B cell (primary cell): ENCODE measurements at regions not wholly inside any gene's neighbourhood (a gene's known extent, or its start where the extent isn't known, plus 50 kb on each side); places are given as distances from the start of the nearest gene placed in this dataset.

Experiments used
- ATAC-seq: fragments of 200-7000 bp; cut with Tn5 transposase; one replicate; pipeline ENCODE4 v1.10.0; 2021; ENCODE audit warnings: low read depth, mild to moderate bottlenecking, moderate number of reproducible peaks, moderate library complexity
- CTCF ChIA-PET: fragments of 350-600 bp; sonication (Branson Sonifier 250); formaldehyde crosslinking; loops from one replicate; lab custom pipeline; 2021; ENCODE audit warnings: antibody characterized with exemption, inconsistent platforms; lab: Charles Lee
- POLR2A ChIA-PET: fragments of 350-600 bp; sonication (Branson Sonifier 250); formaldehyde crosslinking; loops from one replicate; lab custom pipeline; 2021; ENCODE audit warnings: antibody characterized with exemption; lab: Charles Lee
- DNase-seq: peaks from one replicate; pipeline ENCODE4 v3.0.0; 2013
- H2AFZ ChIP-seq: 2 replicates; pipeline ENCODE4 v1.6.1; 2012; ENCODE audit warnings: mild to moderate bottlenecking, low read depth, low read length; ENCODE audit not compliant: insufficient read depth, poor library complexity, severe bottlenecking
- H3K27ac ChIP-seq, 2 donors: 1 replicate in 1 of 2; 2 replicates in 1 of 2; pipeline ENCODE4 v1.5.1; 2012 to 2013; ENCODE audit warnings: low read length in 2 of 2, mild to moderate bottlenecking in 2 of 2, moderate library complexity in 1 of 2
- H3K27me3 ChIP-seq, 4 experiments: fragments of 200-600 bp in 1 of 4; sonication (generic) in 1 of 4; replicated peaks in 1 of 4; 1 replicate in 2 of 4; 2 replicates in 2 of 4; pipeline versions ENCODE4 v1.6.1 to v1.7.0; 2013 to 2016; ENCODE audit warnings: low read length in 3 of 4, mild to moderate bottlenecking in 2 of 4, mixed read lengths in 1 of 4, moderate library complexity in 1 of 4; ENCODE audit not compliant: insufficient read depth in 4 of 4, control insufficient read depth in 3 of 4; ENCODE audit errors: control extremely low read depth in 1 of 4
- H3K36me3 ChIP-seq, 2 experiments: replicated peaks in 1 of 2; 1 replicate in 1 of 2; 2 replicates in 1 of 2; pipeline versions ENCODE4 v1.6.1 to v1.7.1; 2013; ENCODE audit warnings: low read length in 1 of 2; ENCODE audit not compliant: insufficient read depth in 2 of 2, control insufficient read depth in 1 of 2; ENCODE audit errors: control extremely low read depth in 1 of 2, extremely low read depth in 1 of 2
- H3K4me1 ChIP-seq, 2 donors: fragments of 200-600 bp in 1 of 2; sonication (generic) in 1 of 2; 1 replicate in 1 of 2; 2 replicates in 1 of 2; pipeline versions ENCODE4 v1.5.1 to v1.6.1; 2013 to 2017; ENCODE audit warnings: low read length in 2 of 2; ENCODE audit not compliant: control insufficient read depth in 2 of 2, insufficient read depth in 2 of 2
- H3K4me2 ChIP-seq: replicated peaks from 2 replicates; pipeline ENCODE3; 2012; ENCODE audit warnings: mild to moderate bottlenecking, low read depth, low read length; ENCODE audit not compliant: poor library complexity, severe bottlenecking
- H3K4me3 ChIP-seq, 5 experiments: fragments of 200-600 bp in 1 of 5; sonication (generic) in 1 of 5; 1 replicate in 3 of 5; 2 replicates in 2 of 5; pipeline versions ENCODE4 v1.5.1 to v1.7.0; 2011 to 2016; ENCODE audit warnings: low read length in 4 of 5, mild to moderate bottlenecking in 4 of 5, low read depth in 2 of 5, control low read depth in 1 of 5, moderate library complexity in 1 of 5; ENCODE audit not compliant: insufficient read depth in 1 of 5; ENCODE audit errors: control extremely low read depth in 1 of 5, extremely low read depth in 1 of 5
- H3K79me2 ChIP-seq: fragments of 200-600 bp; sonication (generic); one replicate; pipeline ENCODE4 v1.6.0; 2016; ENCODE audit warnings: low read length; ENCODE audit not compliant: control insufficient read depth, insufficient read depth
- H3K9ac ChIP-seq: fragments of 200-600 bp; sonication (generic); 2 replicates; pipeline ENCODE4 v1.6.1; 2017; ENCODE audit warnings: mild to moderate bottlenecking, low read length, moderate library complexity
- H3K9me3 ChIP-seq, 3 donors: one replicate each; pipeline versions ENCODE4 v1.6.1 to v1.7.1; 2013; ENCODE audit warnings: low read length in 2 of 3; ENCODE audit not compliant: control insufficient read depth in 2 of 3, insufficient read depth in 1 of 3; ENCODE audit errors: control extremely low read depth in 1 of 3
- H4K20me1 ChIP-seq: 2 replicates; pipeline ENCODE4 v1.6.0; 2012; ENCODE audit warnings: mild to moderate bottlenecking, low read length; ENCODE audit not compliant: insufficient read depth, control insufficient read depth, poor library complexity, severe bottlenecking
- H3K27ac Mint-ChIP-seq: one replicate; pipeline ENCODE4 v1.8.0; 2021; ENCODE audit warnings: mixed read lengths
- H3K27me3 Mint-ChIP-seq: one replicate; pipeline ENCODE4 v1.8.0; 2021; ENCODE audit warnings: mixed read lengths
- H3K4me1 Mint-ChIP-seq: one replicate; pipeline ENCODE4 v1.8.0; 2021; ENCODE audit warnings: mixed read lengths
- H3K4me3 Mint-ChIP-seq: one replicate; pipeline ENCODE4 v1.8.0; 2021; ENCODE audit warnings: mixed read lengths
- H3K9me3 Mint-ChIP-seq: one replicate; pipeline ENCODE4 v1.8.0; 2022; ENCODE audit warnings: mixed read lengths; ENCODE audit not compliant: insufficient read depth
- EZH2 ChIP-seq: IDR thresholded peaks from 2 replicates; pipeline ENCODE4 v1.6.1; 2012; ENCODE audit warnings: borderline replicate concordance, low read depth, mild to moderate bottlenecking, moderate library complexity, low read length; ENCODE audit not compliant: insufficient read depth, poor library complexity, severe bottlenecking
- WGBS: methylation state at CpG from one replicate; pipeline ENCODE4 v1.1.5; 2013; ENCODE audit warnings: missing lambda C conversion rate; ENCODE audit not compliant: insufficient coverage; 5-methylcytosine and 5-hydroxymethylcytosine counted together
- intact Hi-C: fragments of 100-400 bp; cut with micrococcal nuclease; formaldehyde crosslinking; loops from one replicate; pipeline ENCODE4 v1.10.0; 2022
- TF ChIP-seq, protein P1 (sequence below): fragments of 200-600 bp; IDR thresholded peaks from one replicate; pipeline ENCODE4 v1.8.0; 2022; ENCODE audit warnings: antibody characterized with exemption, mild to moderate bottlenecking

DNA sequence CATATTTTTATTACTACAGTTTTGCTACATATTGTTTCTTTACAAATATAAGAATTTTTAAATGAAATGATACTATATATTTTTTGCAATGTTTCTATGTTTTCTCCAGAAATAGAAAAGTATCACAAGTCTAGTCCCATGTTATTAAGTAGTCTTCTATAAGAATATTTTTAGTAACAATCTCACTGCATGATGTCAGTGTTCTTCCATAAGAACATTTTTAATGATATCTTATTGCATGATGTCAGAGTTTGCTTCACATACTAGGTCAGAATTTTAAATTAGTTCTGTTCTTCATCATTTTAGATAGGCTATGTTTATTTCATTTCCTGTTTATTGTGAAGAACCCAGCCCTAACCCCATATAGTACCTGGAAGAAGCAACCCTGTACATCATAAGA is 265.3 kb upstream of the IL12A start:
- no peak overlapping the region for H3K9ac ChIP-seq
- H3K4me1 ChIP-seq: no peaks in the 10 kb centered on the region
- no peak overlapping the region for H3K27ac ChIP-seq
- H3K79me2 ChIP-seq: no peaks in the 10 kb centered on the region
- DNase-seq (no peak), ATAC-seq (no peak)
- H4K20me1 ChIP-seq: no peaks in the 10 kb centered on the region
- CTCF ChIA-PET: no interaction called here
- TF ChIP-seq, protein P1, sequence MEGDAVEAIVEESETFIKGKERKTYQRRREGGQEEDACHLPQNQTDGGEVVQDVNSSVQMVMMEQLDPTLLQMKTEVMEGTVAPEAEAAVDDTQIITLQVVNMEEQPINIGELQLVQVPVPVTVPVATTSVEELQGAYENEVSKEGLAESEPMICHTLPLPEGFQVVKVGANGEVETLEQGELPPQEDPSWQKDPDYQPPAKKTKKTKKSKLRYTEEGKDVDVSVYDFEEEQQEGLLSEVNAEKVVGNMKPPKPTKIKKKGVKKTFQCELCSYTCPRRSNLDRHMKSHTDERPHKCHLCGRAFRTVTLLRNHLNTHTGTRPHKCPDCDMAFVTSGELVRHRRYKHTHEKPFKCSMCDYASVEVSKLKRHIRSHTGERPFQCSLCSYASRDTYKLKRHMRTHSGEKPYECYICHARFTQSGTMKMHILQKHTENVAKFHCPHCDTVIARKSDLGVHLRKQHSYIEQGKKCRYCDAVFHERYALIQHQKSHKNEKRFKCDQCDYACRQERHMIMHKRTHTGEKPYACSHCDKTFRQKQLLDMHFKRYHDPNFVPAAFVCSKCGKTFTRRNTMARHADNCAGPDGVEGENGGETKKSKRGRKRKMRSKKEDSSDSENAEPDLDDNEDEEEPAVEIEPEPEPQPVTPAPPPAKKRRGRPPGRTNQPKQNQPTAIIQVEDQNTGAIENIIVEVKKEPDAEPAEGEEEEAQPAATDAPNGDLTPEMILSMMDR: no peak
- TF ChIP-seq EZH2: no peak
- H3K36me3 ChIP-seq: no peaks in the 10 kb centered on the region
- H3K4me2 ChIP-seq: no peak overlapping the region
- no peaks in the 10 kb centered on the region for H3K4me1 Mint-ChIP-seq
- intact Hi-C loops: no loop called here
- H3K4me3 ChIP-seq: no peak overlapping the region
- no peaks in the 10 kb centered on the region for H3K27me3 Mint-ChIP-seq
- no peak overlapping the region for H3K27ac Mint-ChIP-seq
- no peaks in the 10 kb centered on the region for H3K9me3 Mint-ChIP-seq
- H2AFZ ChIP-seq: no peak overlapping the region
- H3K9me3 ChIP-seq: no peaks in the 10 kb centered on the region
- no peak overlapping the region for H3K4me3 Mint-ChIP-seq
- no peaks in the 10 kb centered on the region for H3K27me3 ChIP-seq
- POLR2A ChIA-PET: no interaction called here

DNA sequence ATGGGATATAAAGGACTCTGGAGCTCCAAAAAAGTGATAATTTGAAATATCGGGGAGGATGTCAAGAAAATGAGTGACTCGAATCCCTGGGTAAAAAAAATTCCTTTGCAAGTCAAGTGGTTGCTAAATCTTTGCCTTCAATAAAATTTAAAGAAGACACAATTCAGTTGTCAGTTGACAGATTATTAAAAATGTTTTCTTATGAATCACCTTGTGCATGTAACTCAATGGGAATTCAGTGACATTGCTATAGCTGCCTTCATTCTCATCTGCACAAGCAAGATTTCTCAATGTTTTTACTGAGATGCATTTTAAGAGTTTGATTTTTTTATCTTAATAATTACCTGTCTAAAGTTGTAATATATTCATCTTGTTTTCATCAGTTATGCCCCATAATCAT is 264.0 kb upstream of the IL12A start:
- no CpG with 5 or more reads among the region's 2 CpGs for WGBS
- H3K9ac ChIP-seq: no peak overlapping the region
- H4K20me1 ChIP-seq: no peaks in the 10 kb centered on the region
- Mint-ChIP-seq H3K4me3 (no peak overlapping the region), H3K9me3 (no peaks in the 10 kb centered on the region), H3K27ac (no peak overlapping the region), H3K27me3 (no peaks in the 10 kb centered on the region), H3K4me1 (no peaks in the 10 kb centered on the region)
- H2AFZ ChIP-seq: no peak overlapping the region
- no peaks in the 10 kb centered on the region for H3K79me2 ChIP-seq
- no peaks in the 10 kb centered on the region for H3K9me3 ChIP-seq
- ChIA-PET CTCF (no interaction called here), POLR2A (no interaction called here)
- no peaks in the 10 kb centered on the region for H3K4me1 ChIP-seq
- TF ChIP-seq EZH2: no peak
- TF ChIP-seq, protein P1: no peak
- DNase-seq (no peak), ATAC-seq (no peak)
- H3K4me3 ChIP-seq: no peak overlapping the region
- no peaks in the 10 kb centered on the region for H3K36me3 ChIP-seq
- no peak overlapping the region for H3K27ac ChIP-seq
- no peak overlapping the region for H3K4me2 ChIP-seq
- intact Hi-C loops: no loop called here
- no peaks in the 10 kb centered on the region for H3K27me3 ChIP-seq
